ENCODE measurements at regions not wholly inside any gene's neighbourhood (a gene's known extent, or its start where the extent isn't known, plus 50 kb on each side); places are given as distances from the start of the nearest gene placed in this dataset.

DNA sequence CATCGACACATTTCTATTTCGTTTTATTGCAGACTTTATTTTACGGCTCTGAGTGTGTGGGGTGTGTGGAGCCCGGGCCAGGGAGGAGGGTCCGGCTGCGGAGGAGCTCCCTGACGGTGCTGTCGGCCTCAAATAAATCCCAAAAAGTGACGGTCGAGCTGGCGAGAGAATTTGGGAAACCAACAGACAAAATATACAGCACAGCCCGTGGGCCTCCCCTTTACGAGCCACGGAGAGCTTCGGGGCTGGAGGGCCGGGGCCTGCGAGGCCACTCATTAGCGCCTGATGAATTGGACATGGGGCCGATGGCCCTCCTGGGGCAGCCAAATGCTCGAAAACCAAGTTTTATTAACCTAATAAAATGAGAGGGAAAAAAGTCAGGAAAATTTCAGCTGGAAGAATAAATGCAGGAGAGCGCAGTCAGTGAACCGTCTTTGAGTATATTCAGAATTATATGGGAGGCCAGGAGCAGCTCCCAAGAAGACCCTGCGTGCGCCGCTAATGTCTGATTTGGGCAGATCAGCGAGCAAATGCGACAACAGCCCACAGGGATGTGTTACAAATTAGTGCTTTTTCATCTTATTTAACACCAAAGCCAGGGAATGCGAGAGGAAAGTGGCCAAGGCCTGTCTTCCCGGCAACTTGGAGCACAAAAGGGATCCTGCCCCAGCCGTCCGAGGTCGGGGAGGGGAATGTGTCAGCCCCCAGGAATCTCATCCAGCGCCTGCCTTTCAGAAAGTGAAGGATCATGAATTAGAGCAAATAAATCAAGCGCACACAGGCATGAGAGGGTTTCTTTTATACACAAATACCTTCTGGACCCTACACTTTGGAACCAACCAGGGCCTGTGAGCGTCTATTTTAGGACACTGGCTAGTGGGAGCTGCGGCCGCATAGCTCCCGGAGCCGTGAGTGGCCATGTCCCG, 249.1 kb downstream of the C16orf95 start:
- peak; percentile 4 for DNase-seq (ENCODE audit: low spot score)

DNA sequence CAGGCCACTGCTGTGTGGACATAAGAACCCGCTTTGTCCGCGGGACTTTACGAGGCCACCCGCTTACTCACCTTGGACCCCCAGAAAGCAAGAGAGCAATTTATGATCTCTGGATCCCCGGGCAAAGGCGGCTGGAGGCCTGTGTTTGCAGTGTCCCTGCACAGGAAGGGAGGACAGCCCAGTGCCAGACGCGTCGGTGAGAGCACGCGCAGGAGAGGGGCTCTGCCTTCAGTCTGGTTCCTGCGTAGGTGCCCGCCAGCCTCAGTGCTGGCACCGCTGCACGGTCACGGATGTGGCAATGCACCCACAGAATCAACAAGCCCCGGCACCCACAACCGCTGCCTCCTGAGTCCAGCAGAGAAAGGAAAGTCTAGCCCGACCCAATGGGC, 248.4 kb downstream of the C16orf95 start:
- peak; percentile 4 for DNase-seq (ENCODE audit: low spot score)

DNA sequence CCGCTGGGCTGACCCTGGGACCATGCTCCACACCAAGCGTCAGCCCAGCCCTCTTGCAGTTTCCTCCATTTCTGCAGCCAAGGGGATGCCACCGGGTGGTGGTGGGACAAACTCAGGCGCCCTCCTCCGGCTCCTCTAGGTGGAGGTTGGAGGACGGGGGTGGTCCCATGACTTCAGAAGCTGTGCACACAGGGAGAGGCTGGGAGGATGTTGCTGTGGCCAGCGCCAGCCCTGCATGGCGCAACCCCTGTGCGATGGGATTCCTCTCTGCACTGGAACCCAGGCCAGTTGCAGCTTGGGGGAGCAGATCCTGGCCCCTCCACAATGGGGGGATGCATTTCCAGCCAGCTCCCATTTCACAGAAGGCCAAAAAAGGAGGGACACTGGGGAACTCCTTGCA, 246.5 kb downstream of the C16orf95 start:
- no peak for DNase-seq (ENCODE audit: low spot score)

DNA sequence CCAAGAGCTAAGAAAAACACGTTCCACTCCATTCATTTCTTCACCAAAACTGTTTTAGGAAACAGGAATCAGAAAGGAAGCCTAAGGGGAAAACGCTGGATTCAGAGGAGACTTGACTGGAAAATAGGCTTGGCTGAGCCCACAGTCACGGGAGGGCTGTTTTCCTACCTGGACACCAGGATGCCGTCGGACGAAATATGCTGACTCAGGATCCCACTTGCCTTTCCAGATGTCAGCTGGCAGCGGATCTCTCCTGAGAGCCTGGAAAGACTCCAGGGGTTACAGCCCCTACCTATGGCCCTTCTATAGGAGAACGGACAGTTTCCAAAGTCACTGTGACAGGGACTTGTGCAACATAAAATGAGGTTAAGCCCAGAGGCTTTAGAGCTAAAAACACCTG, 245.1 kb downstream of the C16orf95 start:
- DNase-seq (ENCODE audit: low spot score), result no peak

DNA sequence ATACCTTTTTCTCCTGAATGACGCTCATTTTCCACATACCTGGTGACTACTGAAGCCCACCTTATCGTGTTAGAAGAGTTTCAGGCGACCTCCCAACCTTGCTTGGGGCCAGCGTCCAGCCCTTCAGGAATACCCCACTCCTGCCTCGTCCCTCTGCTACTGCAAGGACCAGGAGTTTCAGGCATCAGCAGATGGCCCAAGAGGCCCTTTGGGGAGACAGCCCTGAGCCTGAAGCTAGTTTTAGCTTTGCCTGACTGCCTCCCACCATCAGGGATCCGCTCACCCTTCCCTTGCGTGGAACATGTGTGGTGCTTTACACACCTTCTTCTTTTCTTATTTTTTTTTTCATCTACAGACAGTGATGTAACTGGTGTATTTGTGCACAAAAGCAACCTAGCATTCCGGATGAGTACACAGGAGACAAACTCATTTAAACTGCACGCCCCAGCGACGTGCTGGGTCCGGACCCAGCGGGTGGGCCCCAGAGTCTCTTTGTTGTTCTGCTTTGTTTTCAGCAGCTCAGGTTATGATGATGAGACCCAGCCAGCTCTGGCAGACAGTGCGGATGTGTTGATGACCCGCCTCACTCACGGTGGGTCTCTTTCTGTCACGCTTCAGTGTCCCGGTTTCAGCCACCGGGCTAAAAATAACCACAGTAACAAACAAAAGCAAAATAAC, 242.4 kb downstream of the C16orf95 start:
- no peak for DNase-seq (ENCODE audit: low spot score)

DNA sequence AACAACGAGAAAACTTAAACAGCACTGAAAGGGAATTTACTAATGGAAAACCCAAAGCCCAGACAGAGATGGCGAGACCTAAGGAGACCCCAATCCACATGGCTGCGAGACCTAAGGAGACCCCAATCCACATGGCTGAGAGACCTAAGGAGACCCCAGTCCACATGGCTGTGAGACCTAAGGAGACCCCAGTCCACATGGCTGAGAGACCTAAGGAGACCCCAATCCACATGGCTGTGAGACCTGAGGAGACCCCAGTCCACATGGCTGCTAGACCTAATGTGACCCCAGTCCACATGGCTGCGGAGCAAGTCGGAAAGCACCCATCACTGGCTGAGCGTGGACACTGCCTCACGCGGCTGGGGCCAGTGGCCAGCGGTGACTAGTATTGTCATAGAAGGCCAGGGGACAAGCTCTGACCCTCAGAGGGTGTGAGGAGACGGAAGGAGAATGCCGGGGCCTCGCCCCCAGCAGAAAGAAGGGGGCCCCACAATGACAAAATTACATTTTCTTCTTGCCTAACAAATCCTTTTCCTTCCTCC, 241.8 kb downstream of the C16orf95 start:
- no peak for DNase-seq (ENCODE audit: low spot score)

DNA sequence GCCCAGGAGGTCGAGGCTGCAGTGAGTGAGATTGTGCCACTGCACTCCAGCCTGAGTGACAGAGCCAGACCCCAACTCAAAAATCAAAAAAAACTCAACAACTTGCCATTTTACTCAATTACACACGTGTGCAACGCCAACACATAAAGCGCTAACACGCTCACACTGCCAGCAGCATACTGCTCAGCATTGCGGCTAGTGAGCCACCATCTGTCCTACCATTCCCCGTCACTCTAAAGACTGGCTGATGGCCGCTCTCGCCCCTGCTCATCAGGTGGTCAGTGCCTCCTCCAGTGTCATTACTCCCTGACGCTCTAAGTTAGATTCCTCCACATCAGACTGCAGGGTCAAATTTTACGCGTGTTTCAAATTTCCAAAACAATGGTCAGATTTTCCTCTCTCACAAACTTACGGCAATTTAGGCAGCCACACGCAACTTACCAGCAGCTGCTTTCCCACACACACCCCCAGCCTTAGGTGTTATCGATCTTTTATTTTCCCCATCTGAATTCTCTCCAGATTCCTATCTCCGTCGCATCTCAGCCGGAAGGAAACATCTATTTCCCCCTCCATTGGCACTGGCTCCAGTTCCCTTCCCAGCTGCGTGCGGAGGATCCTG, 240.8 kb downstream of the C16orf95 start:
- DNase-seq (ENCODE audit: low spot score), result no peak

DNA sequence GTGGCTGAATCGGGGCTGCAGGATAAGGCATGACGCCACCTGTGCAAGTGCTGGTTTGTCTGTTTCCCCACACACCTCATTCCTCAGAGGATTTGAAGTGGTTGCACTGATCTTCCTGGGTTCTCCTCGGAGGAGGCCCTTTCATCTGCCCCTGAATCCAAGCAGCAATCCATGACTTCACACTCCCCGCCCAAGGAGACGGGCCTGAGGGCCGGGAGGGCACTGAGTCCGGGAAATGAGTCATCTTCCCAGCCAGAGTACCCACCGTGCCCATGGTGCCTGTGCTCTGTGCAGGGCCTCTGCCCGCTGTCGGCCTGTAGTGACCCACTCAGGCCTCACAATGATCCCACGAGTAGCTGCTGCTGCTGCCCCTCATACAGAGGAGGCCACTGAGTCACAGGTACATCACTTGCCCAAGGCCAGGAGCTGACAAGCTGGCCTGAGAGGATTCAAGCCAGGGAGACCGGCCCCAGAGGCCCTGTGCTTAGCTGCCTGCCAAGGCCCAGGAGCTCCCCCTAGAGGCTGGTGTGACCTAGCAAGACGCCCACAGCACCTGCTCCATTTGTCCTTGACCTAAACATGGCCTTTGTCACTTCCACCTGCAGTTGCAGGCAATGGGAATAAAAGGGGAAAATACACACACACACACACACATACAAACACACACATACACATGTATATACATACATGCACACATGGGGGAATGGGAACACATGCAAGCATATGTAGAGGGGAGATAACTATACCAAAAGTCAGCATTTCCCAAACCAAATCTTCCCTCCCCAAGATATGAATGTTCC, 240.0 kb downstream of the C16orf95 start:
- peak; percentile 64 for DNase-seq (ENCODE audit: low spot score)

DNA sequence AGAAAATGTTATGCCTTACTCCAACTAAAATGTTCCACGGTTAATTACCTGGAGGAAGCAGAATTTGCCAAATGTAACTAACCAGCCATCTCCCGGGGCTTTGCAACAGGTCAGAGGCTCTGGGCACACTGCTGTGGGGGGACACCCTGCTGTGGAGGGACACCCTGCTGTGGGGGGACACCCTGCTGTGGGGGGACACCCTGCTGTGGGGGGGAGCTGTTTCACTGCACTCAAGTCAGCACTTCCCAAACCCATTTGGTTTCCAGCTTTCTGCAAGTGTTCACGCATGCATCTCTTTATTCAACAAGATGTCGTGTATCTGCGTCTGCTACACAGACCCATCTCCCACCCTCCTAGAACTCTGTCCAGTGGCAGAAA, 239.5 kb downstream of the C16orf95 start:
- no peak for DNase-seq (ENCODE audit: low spot score)

DNA sequence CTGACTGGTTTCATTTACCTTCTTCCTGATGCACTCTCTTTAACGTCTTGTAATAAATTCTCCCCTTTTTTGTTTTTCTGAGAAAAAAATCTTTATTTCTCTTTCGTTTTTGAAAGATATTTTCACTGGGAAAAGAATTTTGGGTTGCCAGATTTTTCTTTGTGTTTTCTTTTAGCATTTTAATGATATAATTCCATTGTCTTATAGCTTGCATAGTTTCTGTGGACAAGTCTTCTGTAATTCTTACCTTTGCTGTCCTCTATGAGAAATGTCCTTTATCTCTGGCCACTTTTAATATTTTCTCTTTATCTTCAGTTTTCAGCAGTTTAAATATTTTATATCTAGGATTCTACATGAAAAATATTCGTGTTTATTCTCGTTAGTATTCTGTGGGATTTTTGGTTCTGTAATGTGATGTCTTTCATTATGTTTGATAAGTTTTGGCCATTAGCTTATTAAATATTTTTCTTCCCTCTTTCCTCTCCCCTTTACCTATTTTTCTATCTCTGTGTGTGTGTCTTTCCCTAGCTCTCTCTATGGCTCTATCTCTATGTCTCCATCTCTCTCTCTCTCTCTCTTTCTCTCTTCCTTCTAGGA, 236.5 kb downstream of the C16orf95 start:
- no peak for DNase-seq (ENCODE audit: low spot score)

DNA sequence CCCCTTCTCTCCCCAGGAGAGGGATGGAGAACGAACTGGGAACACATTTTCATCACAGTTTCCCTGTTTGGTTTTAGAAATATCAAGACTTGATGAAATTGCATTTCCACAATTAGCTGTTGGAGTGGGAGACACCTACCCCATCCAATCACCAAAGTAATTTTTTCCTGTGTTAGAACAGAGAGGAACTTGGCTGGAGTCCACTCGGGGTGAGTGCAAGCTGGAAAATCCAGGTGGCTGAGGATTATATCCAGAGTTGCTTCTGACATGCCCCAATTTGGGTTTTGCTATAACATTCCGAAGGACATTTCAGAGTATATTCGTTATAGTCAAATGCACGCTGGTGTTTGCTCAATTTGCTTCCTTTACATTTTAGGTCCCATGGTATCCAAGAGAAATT, 231.8 kb downstream of the C16orf95 start:
- no peak for DNase-seq (ENCODE audit: low spot score)

DNA sequence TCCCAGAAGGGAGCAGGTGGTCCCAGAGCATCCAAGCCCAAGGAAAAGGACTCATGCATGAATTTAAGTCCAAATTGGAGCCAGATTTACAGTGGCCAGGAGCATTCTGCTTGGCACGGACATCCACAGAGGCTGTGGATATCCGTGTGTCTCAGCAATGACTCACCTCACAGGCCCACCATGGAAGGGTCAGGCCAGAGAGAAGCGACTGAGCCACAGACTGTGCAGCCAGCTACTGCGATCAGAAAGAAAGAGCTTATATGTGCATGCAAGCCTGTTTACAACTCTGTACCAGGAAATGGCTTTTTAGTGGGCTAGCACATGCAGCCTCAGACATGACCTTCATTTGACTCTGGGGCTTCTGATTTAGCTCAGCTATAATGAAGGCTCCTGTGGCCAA, 231.0 kb downstream of the C16orf95 start:
- no peak for DNase-seq (ENCODE audit: low spot score)

DNA sequence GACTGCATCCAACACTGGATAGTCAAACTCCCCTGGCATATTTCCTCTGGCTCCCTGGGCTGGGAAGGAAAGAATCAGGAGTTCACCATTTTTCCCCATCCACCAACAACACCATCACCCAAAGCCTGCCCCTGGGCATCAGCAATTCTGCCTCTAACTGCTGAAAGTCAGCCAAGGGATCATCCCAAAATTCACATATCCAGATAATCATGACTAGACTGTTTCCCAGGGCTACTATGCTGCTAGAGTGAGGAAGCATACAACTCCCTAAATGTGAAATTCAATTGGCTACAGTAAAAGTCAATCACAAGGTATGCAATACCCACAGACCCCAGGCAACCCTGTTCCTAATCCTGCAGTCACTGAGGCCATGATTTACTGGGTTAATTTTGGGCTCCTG, 230.6 kb downstream of the C16orf95 start:
- no peak for DNase-seq (ENCODE audit: low spot score)

DNA sequence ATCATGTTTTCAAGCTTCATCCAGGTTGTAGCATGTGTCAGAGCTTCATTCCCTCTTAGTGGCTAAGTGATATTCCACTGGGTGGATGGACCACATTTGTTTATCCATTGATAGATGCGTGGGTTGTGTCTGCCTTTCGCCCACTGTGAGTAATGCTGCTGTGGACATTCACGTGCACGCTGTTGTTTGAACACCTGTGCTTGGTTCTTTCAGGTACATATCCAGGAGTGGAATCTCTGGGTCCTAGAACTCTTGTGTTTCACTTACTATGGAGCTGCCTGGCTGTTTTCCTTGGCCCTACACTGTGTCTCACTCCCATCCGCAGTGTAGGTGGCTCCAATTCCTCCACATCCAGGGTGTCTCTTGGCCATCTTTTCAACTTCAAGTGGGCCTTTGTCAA, 224.2 kb downstream of the C16orf95 start:
- DNase-seq (ENCODE audit: low spot score), result no peak

DNA sequence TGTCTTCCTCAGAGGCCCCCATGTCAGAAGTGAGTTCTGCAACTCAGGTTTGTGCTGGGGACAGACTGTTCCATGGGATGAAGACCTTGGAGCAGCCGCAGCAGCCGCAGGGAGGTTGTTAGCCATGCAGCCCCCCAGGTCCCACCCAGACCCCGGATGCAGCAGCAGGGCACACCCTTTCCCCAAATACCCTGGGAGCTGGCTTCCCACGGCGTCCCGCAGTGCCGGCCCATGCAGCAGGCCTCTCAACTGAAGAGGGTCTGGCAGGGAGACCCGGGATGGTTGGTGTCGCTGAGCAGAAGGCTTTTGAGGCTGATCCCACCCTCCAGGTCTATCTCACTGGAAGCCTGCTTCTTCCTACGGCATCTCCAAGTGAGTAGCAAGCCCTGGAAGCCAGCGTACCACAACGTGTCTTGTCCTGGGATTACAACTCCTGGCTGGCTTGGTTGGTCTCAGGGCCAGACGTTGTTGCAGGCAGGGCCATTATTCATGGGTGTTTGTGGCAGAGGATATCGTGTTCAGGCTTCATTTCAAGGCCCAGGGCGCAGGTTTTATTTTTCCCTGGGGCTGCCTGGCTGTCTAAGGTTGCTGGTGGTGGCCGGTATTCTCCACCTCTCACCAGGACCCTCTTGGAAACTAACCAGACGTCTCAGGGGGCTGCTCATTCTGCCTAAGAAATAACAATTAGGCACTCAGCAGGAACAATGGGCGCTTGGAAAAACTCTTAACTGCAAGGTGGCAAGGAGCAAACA, 223.2 kb downstream of the C16orf95 start:
- no peak for DNase-seq (ENCODE audit: low spot score)

DNA sequence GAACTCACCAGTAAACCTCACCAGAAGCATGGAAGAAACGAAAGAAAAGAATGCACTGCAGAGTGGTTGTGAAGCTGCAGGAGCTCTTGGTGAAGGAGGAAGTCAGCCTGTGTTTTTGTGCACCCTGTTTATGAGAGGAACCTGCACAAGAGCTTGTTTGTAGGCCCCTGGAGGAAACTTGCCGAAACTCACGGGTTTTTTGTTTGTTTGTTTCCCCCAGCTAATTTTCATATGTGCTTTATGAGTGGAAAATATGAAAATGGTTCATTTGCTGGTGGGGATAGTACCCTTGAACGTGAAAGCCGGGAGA, 222.7 kb downstream of the C16orf95 start:
- DNase-seq (ENCODE audit: low spot score), result no peak

DNA sequence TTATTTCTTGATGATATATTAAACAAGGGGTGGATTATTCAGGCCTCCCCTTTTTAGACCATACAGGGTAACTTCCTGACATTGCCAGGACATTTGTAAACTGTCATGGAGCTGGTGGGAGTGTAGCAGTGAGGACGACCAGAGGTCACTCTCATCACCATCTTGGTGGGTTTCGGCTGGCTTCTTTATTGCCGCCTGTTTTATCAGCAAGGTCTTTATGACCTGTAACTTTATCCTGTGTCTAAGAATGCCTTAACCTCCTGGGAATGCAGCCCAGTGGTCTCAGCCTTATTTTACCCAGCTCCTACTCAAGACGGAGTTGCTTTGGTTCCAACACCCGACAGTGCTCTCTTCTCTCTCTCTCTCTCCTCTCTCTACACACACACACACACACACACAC, 221.9 kb downstream of the C16orf95 start:
- no peak for DNase-seq (ENCODE audit: low spot score)

DNA sequence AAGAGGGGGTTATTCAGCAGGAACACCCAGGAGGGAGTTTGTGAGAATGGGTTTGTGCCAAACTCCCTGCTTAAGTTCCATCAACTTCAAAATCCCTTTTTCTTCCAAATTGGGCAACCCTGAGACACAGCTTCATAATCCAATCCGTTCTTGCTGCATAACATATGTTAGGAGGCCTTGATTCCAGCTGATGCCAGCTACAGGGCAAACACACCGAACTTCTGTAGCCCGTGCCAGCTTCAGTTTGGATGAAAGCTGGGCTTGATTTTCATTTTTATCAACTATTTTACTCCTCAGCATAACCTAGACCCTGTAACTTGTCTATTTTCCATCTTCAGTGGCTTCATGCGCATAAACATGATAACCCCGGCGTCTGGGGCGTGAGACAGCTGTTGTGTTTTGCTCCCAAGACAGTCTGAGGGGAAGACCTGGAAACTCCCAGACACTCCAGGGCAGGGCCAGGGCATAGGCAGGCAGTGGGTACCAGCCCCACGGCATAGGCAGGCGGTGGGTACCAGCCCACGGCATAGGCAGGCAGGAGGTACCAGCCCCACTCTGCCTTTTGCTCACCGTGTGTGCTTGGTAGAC, 220.4 kb downstream of the C16orf95 start:
- no peak for DNase-seq (ENCODE audit: low spot score)

DNA sequence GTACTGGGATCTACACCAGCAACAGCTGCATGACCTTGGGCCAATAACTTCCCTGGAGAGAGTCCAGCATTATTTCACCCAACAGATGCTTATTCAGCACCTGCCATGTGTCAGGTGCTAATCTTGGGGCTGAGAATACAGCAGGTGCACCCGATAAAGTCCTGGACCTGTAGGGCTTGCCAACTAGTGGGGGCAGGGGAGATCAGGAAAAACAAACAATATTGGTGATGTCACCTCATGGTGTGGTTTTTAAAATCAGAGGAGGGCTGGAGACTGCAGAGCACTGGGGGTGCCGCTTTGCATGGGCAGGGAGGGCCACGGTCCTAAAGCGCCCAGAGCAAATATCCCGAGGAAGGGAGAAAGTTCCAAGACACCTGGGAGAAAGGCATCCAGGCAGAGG, 218.8 kb downstream of the C16orf95 start:
- DNase-seq (ENCODE audit: low spot score), result no peak

DNA sequence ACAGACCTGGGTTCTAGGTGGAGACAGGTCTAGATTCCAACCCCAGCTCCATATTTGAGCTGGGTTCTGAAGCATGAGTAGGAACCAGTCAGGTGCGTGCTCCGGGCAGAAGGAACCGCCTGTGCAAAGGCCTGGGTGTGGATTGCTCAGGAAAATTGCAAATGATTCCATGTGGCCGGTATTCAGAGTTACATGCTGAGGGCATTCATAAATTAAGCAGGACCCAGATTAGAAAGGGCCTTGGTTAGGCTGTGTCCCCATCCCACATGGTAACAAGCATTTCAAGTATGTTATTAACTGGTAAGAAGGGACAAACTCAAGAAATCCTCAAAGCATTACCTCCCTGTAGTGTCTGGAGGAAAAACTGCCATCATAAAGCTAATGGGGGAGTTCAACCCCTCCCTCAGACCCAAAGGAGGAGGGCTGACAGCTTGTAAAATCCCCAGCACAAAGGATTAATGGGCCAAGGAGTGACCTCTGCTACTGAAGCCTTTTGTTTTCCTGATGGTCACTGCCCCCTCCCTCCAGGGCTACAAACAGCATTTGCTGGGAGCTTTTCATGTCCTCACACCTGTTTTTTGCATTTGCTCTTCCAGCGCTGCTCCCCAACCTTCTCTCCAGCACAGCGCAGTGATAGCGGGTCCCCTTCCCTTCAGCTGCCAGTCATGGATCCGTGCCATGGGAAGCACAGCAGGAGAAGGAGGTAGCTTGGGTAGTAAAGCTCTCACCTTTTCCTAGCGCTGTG, 218.0 kb downstream of the C16orf95 start:
- DNase-seq (ENCODE audit: low spot score), result no peak
